HG03135 (cell line): ENCODE measurements at regions not wholly inside any gene's neighbourhood (a gene's known extent, or its start where the extent isn't known, plus 50 kb on each side); places are given as distances from the start of the nearest gene placed in this dataset.
"Not testable (repeated sequence)": the region's sequence is repeated elsewhere in the genome, so short reads cannot be mapped to it uniquely, and the experiment has no call there.

Experiments
- ATAC-seq: cut with Tn5 transposase; IDR thresholded peaks from one replicate; pipeline ENCODE4 v1.9.1; 2021; ENCODE audit warnings: mild to moderate bottlenecking, moderate library complexity; ENCODE audit not compliant: unreplicated experiment

DNA sequence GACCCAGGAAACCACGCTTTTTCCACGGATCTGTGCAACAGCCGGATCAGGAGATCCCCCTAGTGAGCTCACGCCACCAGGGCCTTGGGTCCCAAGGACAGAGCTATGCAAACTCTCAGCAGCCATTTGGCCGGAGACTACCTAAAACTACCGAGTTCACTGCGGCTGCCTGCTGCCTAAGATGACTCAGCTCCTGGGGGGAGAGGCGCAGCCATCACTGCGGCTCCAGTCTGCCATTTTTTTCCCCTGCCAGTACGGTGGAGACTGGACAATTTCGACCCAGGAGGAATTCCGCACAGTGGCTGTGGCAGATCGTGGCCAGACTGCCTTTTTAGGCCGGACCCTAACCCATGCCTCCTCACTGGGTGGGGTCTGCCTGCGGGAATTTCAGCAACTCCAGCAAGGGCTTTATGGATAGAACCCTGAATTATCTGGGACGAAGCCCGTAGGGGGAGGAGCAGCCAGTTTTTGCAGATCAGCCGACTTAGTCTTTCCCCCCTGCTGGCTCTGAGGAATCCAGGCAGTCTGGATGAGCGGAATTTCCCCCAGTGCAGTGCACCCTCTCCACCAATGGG, 424.9 kb upstream of the UBE2E3 start:
- ATAC-seq = no peak

- ATAC-seq = no peak
These were observed 426.1 kb upstream of the UBE2E3 start for GRCh38 chr2:180554330-180554729.

DNA sequence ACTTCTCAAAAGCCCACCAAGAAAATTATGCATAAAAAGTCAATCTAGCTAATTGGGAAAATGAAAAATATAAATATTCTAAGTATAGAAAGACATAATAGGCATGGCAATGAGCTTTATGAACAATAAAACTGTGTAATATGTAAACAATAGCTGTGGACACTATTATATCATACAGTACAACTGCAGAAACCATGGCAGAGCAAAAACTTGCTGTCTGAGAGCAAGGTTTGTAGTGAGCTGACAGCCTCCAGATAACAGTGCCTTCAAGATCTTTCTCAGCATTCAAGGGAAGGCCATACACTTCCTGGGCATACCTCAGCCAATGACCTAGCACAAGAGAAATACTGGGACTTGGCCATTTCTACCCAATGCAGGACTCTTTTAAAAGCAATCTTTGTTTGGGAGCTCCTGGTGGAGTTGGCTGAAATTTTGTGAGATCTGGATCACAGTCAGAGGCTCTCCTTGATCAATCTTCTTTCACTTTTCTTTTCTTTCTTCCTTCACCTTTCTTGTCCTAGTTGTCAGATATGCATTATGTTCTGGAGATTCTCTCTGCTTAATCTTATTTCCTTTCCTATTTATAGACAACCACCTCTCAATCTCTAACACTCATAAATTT, 427.2 kb upstream of the UBE2E3 start:
- ATAC-seq = no peak

DNA sequence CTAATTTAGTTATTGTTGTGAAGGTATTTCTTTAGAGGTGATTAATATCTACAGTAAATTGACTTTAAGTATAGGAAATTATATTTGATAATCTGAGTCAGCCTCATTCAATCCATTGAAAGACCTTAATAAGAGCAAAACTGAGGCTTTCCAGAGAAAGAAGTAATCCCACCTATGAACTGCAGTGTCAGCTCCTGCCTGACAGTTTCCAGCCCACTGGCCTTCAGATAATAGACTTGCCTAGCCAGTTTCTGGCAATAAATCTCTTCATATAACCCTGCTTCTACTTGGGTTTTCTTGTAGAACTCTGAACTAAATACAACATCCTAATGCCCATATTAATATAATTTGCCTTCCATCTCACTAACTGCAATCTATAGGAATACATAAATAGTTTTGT, 437.9 kb upstream of the UBE2E3 start:
- no peak for ATAC-seq

DNA sequence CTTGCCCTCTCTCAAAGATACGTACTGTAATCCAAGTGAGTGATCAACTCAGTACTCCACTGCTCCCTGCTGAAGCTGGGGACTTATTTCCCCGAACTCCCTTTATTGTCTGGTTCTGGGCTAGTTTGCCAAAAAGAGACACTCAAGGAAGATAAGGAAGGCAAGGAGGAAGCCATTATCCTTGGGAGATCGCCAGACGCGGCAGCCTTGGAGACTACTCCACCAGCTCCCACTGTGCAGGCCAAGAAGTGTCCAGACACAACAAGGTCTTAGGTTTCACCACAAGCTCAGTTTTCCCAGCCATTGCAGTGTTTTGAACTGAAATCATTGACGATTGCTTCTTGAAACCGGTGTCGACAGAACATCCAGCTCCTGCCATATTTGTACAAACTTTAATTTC, 439.6 kb upstream of the UBE2E3 start:
- ATAC-seq = no peak

DNA sequence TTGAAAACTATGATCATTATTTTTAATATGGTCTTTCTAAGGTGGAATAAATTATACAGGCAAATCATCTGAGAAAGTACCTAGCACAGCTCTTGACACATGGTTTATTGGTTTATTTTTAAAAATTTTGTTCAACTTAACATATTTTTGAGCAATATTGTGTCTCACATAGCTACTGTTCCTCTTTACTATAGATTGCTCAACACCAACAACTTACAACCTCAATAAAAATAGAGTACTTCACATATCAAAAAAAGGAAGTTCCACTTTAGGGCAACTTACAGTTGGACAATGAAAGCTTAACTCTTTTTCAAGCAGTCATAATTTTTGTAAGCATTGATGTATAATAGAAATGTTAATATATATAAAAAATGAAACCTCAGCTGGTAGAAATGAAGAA, 440.9 kb upstream of the UBE2E3 start:
- ATAC-seq = no peak

- no peak for ATAC-seq
These were observed 445.1 kb upstream of the UBE2E3 start for GRCh38 chr2:180535289-180535688.

DNA sequence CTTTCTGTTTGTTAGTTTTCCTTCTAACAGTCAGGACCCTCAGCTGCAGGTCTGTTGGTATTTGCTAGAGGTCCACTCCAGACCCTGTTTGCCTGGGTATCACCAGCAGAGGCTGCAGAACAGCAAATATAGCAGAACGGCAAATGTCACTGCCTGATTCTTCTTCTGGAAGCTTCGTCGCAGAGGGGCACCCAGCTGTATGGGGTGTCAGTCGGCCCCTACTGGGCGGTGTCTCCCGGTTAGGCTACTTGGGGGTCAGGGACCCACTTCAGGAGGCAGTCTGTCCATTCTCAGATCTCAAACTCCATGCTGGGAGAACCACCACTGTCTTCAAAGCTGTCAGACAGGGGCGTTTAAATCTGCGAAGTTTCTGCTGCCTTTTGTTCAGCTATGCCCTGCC, 448.6 kb upstream of the UBE2E3 start:
- not testable (repeated sequence) for ATAC-seq

- no peak for ATAC-seq
These were observed 455.9 kb upstream of the UBE2E3 start for GRCh38 chr2:180524499-180524898.

DNA sequence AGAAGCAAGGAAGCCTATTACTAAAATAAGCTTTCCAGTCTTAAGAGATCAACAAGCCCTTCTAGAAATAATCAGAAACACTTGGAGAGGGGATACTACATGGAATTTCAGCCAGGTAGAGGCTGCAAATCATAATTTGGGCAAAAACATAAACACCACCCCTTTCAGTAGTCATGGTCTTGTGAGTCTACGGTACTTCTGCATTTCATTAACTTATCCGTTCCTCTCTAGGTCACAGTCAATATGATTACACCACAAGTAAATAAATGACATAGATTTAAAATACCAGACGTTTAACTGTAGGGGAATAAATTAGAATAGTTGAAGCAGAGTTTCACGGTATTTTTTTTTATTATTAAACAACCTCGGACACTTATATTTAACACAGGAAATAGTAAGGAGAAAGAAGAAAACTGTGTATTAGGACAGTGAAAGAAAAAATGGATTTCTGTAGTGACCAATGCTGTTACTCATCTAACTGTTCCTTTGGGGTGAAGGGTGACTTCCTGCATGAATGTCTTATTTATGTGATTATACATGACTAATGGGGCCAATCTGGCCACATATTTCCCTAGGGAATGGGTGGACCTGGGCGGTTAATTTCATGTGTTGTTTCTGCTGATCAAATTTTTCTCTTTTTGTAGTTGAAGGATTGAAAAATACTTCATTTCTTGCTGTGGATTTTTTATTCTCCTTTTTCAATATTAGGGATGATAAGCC, 456.6 kb upstream of the UBE2E3 start:
- no peak for ATAC-seq

DNA sequence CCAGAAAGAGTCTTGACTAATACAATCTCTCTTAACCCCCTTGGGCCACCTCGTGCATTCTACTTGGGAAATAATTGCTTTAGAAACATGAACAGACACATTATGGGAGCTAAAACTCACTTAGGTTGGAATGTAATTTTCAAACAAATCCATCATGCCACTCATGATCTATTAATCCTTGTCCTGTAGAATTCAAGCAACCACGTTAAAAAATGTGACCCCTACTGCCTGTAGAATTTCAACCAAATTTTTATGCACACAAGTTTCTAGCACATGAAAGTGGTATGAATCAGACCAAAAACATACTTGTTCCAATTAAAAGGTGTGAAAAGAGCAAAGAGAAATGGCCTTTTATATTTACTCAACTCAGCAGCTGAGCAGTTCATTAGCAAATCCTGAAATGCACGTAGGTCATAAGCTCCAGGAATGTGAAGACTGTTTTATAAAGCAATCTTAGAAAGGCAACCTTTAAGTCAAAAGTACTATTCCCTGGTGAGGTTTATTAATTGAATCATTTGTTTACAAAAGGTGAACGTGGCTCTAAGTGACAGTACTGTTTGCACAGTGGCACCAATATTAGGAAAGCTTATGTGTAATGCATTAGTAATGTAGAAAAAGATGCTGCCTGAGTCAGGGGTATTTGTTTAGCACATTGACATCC, 459.4 kb upstream of the UBE2E3 start:
- ATAC-seq = no peak

DNA sequence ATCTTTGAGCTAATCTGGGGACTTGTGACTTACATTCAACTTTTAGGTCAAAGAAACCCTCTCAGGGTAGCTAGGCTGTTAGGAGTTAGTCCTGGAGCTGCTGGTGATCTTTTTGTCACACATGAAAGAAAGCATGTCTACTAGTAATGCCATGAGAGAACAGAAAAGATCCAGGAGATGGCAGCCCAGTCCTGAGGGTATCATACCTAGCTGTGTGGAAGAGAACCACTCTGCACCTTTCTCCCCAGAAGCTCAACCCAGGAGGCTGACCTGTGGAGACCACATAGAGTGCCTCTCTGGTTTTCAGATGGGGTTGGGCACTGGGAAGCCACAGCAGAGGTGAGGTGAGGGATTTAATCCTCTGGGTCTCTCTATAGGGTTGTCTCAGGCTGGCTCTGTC, 460.2 kb upstream of the UBE2E3 start:
- no peak for ATAC-seq

- ATAC-seq = no peak
These were observed 461.1 kb upstream of the UBE2E3 start for GRCh38 chr2:180519276-180519675.

GRCh38 chr2:180516232-180516631, 464.2 kb upstream of the UBE2E3 start:
- ATAC-seq = no peak

DNA sequence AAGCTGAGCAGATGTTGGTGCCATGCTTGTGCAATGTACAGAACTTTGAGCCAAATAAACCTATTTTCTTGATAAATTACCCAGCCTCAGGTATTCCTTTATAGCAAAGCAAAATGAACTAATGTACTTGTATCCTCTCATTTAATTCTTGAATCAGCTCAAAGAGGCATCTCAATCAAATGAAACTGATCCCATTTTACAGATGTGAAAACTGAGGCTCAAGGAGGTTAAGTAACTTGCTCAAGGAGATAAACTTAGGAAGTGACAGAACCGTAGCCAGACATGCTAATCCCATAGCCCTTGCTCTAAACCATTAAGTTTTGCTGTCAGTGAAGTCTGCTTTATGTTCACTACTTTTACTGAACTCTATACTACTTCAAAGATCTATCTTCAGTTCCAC, 467.0 kb upstream of the UBE2E3 start:
- ATAC-seq = no peak

GRCh38 chr2:180508458-180508857, 471.9 kb upstream of the UBE2E3 start:
- ATAC-seq = no peak

DNA sequence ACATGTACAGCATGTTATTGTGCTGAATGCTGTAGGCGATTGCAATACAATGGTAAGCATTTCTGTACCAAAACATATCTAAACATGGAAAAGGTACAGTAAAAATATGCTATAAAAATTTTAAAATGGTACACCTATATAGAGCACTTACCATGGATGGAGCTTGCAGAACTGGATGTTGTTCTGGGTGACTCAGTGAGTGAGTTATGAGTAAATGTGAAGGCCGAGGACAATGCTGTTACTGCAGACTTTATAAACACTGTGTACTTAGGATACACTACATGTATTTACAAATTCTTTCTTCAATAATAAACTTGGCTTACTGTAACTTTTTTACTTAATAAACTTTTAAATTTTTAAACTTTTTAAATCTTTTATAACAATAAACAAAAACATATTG, 473.4 kb upstream of the UBE2E3 start:
- no peak for ATAC-seq

- no peak for ATAC-seq
These were observed 475.2 kb upstream of the UBE2E3 start for GRCh38 chr2:180505203-180505602.

GRCh38 chr2:180497621-180498152, 482.7 kb upstream of the UBE2E3 start:
- ATAC-seq = no peak

- no peak for ATAC-seq
These were observed 484.8 kb upstream of the UBE2E3 start for GRCh38 chr2:180495606-180496005.

- no peak for ATAC-seq
These were observed 486.1 kb upstream of the UBE2E3 start for GRCh38 chr2:180494286-180494685.

DNA sequence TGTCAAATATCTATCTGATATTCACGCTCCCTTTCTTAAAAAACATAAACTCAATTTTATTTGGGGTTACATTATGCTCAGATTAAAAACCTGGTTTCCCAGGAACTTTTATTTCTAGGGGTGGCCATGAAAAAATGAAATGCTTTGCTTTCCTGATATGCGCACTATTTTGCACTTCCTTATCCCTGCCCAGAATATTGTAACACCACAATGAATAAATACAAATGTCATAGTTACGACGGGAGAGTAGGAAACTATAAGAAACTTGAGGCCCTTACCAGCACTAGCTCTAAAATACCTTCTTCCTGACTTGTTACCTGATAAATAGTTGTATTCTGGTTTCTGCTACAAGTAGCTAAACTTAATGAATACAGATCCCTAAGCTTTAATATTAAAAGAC, 475.6 kb upstream of the CWC22 start:
- no peak for ATAC-seq
